ENCODE measurements at regions not wholly inside any gene's neighbourhood (a gene's known extent, or its start where the extent isn't known, plus 50 kb on each side); places are given as distances from the start of the nearest gene placed in this dataset.

- TF ChIP-seq POLR2A (IDR thresholded peaks at IDR 0.05) (no peak), CTCF (IDR thresholded peaks at IDR 0.05) (no peak)
These were observed 139.4 kb downstream of the DKK1 start for GRCh38 chr10:52453501-52453900.
